ENCODE measurements at regions not wholly inside any gene's neighbourhood (a gene's known extent, or its start where the extent isn't known, plus 50 kb on each side); places are given as distances from the start of the nearest gene placed in this dataset.

DNA sequence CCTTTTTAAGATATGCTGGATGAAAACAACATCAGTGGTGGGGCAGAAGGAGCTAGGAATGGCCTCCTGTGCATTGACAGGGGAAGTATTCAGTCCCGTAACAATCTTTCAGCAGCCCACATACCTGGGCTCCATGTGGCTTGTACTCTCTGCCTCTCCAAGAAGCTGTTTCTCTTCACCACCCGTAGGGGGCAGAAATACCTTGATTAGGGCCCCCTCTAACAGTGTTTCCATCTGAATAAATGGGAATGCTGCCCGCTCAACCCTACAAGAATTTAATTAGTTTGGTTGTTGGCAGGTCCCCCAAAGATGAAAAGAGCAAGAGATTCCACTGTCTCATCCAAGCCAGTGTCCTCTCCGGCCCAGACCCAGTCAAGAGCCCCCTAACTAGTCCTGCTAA, 155.2 kb downstream of the SMIM20 start:
- Mint-ChIP-seq H3K27ac (no peak overlapping the region), H3K27me3 (no peaks in the 10 kb centered on the region), H3K4me3 (no peak overlapping the region), H3K36me3 (no peaks in the 10 kb centered on the region), H3K9me3 (no peaks in the 10 kb centered on the region), H3K4me1 (peaks cover 16% of the 10 kb centered on the region)

DNA sequence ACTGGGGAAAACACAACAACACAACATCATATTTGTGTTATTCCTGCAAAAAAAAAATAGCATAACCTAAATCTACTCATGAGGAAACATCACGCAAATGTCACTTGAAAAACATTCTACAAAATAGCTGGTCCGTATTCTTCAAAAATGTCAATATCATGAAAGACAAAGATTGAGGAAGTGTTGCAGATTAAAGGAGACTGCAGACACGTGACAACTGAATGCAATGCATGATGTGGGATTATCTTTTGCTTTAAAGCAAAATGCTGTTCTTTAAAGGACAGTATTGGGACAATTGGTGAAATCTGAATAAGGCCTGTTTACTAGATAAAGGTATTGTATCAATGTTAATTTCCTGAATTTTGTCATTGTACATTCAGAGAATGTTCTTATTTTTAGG, 157.7 kb downstream of the SMIM20 start:
- Mint-ChIP-seq H3K27me3 (no peaks in the 10 kb centered on the region), H3K27ac (peak overlapping the region; percentile 66), H3K9me3 (peaks cover 11% of the 10 kb centered on the region), H3K36me3 (peaks cover 7% of the 10 kb centered on the region), H3K4me1 (peaks cover 41% of the 10 kb centered on the region), H3K4me3 (no peak overlapping the region)

DNA sequence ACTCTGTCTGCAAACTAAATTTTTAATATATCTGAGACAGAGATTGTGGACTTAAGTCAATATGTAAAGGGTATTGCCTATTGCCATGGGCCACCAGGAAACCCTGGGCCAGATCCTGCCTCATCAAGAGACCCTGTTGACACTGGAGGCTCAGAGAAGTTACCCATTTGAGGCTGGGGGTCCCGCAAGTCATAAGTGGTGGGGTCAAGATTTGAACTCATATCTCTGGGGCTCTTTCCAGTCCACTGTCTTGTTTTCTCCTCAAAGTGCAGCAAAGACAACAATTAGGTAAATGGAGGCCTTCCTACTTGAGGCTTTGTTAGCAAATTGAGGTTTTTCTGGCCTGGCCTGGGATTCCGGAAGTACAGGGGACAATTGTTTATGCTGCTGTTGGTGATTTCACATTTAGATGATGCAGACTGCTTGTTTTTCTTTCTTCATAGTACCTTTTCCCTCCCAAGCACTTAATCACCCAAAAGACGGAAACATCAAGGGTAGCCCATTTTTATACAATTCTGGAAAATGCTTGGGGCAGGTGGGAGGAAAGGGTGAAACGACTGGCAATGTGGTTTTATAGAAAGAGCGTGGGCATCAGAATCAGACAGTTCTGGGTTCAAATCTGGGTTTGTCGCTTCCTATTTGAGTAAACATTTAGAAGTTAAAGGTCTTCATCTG, 160.0 kb downstream of the SMIM20 start:
- Mint-ChIP-seq H3K4me1 (peaks cover 55% of the 10 kb centered on the region), H3K4me3 (peak overlapping the region; percentile 82)

DNA sequence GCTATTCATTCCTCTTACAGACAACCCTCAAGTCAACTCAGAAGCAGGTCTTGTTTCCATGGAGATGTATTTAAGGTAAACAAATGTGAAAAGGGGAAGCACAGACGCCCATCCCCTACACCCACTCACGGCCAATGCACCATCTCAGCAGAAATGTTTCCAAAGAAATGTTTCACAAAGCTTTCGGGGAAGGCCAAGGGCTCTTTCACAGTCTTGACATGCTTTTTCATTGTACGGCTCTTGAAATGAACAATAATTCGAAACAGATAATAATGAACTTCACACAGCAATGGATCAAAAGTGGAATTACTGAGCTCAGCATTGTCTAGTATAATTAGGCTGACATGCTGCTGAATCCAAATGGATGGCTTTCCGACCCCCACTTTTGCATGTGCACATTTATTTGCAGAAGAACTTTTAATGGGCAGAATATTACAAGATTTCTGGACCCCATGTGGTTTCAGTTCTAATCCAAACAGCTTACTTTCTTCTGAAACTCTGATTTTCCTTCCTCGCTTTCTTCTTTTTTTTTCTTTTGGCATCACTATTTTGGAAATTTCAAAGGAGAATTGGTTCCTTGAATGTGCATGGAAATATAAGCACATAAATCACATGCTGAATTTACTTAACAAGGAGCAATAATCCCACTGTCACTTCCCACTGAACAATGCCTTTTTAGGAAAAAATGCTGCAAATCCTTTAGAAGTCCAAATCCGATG, 160.9 kb downstream of the SMIM20 start:
- peak overlapping the region; percentile 99 for H3K27ac Mint-ChIP-seq
- peak overlapping the region; percentile 82 for H3K4me3 Mint-ChIP-seq
- H3K4me1 Mint-ChIP-seq = peaks cover 55% of the 10 kb centered on the region
- no peaks in the 10 kb centered on the region for H3K27me3 Mint-ChIP-seq
- H3K36me3 Mint-ChIP-seq = peaks cover 9% of the 10 kb centered on the region
- peaks cover 13% of the 10 kb centered on the region for H3K9me3 Mint-ChIP-seq

More for the DNA sequence above, 160.0 kb downstream of the SMIM20 start:
- Mint-ChIP-seq H3K27ac (peak overlapping the region; percentile 99), H3K9me3 (peaks cover 13% of the 10 kb centered on the region), H3K27me3 (no peaks in the 10 kb centered on the region), H3K36me3 (peaks cover 9% of the 10 kb centered on the region)

DNA sequence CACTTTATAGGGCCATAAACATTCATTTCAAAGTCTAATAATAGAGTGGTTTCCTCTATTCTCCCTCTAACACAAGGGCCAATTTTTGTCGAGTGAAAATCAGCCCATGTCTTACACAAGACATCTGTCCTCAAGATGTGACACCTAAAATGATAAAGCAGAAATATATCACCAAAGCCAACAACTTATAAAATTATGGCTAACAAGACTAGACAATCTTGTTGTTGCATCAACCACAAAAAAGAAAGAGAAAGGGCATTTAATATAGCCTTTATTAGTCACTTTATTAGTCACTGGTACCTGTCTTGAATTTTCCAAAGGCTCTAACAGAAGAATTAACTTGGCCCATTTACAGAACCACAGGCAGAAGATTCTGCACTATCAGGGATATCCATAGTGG, 161.6 kb downstream of the SMIM20 start:
- peak overlapping the region; percentile 82 for H3K4me3 Mint-ChIP-seq
- peaks cover 9% of the 10 kb centered on the region for H3K36me3 Mint-ChIP-seq
- H3K27ac Mint-ChIP-seq = peak overlapping the region; percentile 99
- H3K9me3 Mint-ChIP-seq = peaks cover 13% of the 10 kb centered on the region
- H3K4me1 Mint-ChIP-seq = peaks cover 61% of the 10 kb centered on the region
- H3K27me3 Mint-ChIP-seq = no peaks in the 10 kb centered on the region

DNA sequence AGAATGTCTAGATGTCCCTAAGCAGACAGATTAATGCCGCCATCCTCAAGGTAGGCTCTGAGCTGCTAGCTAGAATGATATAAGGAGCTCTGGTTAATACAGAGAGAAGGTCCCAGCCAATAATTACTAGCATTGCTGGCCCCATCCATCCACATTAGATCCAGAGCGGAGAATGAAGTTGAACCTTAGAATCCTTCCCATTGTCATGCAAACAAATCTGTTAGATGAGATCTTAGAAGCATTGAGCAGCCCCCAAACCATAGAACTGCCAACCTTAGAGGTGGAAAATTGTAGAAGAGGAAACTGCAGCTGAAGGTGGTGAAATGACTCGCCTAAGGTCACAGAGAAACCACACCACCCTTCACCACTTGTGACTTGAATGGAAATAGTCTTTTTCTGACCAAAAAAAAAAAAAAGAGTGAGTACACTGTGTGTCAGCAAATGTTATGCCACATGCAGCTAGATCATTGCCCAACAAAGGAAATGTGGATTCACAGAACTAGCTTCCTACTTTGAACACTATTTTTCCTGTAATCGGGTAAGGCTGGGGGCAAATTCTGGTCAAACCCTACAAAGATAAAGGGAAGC, 162.1 kb downstream of the SMIM20 start:
- Mint-ChIP-seq H3K36me3 (peaks cover 9% of the 10 kb centered on the region), H3K4me1 (peaks cover 66% of the 10 kb centered on the region), H3K27ac (peak overlapping the region; percentile 99), H3K4me3 (peak overlapping the region; percentile 82), H3K9me3 (peaks cover 13% of the 10 kb centered on the region), H3K27me3 (no peaks in the 10 kb centered on the region)

DNA sequence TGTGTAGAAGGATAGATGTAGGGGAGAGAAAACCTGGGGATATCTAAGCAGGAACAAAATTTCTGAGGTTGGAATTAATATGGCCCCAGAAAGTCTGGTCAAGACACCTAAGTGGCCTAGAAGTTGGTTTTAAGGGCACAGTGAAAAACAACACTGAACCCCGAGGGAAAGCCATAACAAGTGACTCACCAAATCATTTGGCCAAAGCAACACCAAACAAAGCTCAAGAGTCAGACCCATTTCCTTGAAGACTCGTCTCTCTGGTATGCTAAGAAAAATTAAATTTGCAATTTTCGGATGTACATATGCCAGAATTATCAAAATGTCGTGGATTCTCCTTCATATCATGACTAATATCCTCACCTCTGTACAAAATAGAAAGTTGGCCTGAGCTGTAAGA, 162.9 kb downstream of the SMIM20 start:
- H3K36me3 Mint-ChIP-seq = peaks cover 9% of the 10 kb centered on the region
- peaks cover 71% of the 10 kb centered on the region for H3K4me1 Mint-ChIP-seq
- H3K4me3 Mint-ChIP-seq = peak overlapping the region; percentile 82
- peaks cover 13% of the 10 kb centered on the region for H3K9me3 Mint-ChIP-seq
- peak overlapping the region; percentile 99 for H3K27ac Mint-ChIP-seq
- no peaks in the 10 kb centered on the region for H3K27me3 Mint-ChIP-seq

DNA sequence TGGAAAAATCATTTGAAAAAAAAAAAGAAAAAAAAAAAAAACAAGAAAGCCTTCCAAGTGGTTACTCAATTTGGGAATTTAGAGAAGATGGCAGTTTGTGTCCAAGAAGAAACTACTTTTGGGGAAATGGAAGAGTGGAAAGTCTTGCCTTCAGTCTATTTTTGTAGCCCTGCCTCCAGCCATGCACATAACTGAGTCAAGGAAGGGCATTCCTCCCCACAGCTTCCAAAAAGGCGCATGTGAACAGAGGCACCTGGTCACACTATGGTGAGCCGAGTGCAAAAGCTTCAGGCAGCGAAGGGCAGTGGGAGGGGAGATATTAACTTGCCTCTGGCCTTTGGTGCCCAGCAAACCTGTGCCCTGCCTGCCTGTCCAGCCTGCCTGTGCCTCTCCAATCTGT, 163.7 kb downstream of the SMIM20 start:
- H3K27ac Mint-ChIP-seq = peak overlapping the region; percentile 99
- no peaks in the 10 kb centered on the region for H3K27me3 Mint-ChIP-seq
- peaks cover 75% of the 10 kb centered on the region for H3K4me1 Mint-ChIP-seq
- peaks cover 13% of the 10 kb centered on the region for H3K9me3 Mint-ChIP-seq
- H3K4me3 Mint-ChIP-seq = no peak overlapping the region
- peaks cover 9% of the 10 kb centered on the region for H3K36me3 Mint-ChIP-seq

DNA sequence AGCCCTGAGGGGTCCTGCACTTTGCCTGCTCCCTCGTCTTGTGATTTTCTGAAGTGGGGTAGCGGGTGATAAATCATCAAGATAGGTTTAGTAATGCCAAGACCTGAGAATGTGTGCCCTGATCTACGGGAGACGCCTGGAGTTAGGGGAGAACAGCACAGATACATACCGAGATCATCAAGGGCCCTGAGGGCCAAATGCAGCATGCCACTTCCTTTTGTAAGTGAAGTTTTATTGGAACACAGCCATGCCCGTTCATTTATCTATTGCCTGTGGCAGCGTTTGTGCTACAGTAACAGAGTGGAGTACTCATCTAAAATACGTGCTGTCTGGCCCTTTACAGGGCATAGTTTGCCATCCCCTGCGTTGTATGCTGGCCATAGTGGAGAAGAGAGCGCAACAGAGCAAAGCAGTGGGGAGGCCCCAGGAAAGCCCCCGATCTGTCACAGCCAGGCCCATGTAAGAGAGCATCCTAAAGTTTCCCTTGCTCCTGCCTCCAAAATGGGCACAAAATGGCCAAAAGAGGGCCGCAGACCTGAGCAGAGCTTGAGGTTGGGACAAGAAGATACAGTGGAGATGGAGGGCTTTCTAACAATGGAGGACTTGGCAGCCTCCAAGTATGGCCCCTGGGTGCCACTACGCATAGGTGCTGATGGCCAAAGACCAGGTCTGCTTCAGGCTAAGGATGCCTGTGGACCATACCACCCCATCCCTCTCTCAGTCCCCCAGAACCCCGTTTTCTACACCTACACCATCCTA, 167.0 kb downstream of the SMIM20 start:
- Mint-ChIP-seq H3K27ac (peak overlapping the region; percentile 87), H3K27me3 (no peaks in the 10 kb centered on the region), H3K4me1 (peaks cover 60% of the 10 kb centered on the region), H3K36me3 (peaks cover 7% of the 10 kb centered on the region), H3K4me3 (no peak overlapping the region), H3K9me3 (peaks cover 7% of the 10 kb centered on the region)

DNA sequence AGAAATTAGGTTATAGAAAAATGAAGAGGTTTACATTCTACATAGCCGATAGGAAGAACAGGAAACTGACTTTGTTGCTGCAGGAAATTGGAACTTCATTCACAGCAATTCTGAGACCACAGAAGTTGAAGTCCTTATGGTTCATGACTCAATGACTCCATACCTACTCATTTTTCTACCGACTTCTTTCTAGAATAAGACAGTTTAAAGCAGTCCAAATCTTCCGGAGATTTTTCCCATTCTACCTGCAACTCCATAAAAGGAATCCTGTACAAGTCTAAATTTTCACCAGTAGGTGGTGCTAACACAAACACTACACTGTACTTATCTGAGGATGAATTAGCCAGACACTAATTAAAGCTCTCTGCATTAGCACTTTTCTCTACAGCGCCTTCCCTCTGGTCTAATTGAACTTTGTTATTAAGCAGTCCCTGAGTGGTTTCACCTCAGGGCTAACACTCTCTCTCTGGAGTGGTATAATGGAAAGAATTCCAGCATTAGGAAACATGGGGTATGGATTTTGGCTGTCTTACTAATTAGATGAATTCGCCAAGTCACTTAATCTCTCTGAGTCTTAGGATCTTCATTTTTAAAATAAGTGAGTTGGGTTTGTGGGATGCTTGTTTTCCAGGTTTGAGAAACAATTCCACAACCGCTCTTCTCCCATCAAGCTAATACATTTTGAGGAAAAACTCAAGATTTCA, 167.9 kb downstream of the SMIM20 start:
- H3K27me3 Mint-ChIP-seq = no peaks in the 10 kb centered on the region
- peaks cover 2% of the 10 kb centered on the region for H3K36me3 Mint-ChIP-seq
- H3K27ac Mint-ChIP-seq = peak overlapping the region; percentile 87
- H3K4me1 Mint-ChIP-seq = peaks cover 51% of the 10 kb centered on the region
- no peaks in the 10 kb centered on the region for H3K9me3 Mint-ChIP-seq
- H3K4me3 Mint-ChIP-seq = peak overlapping the region; percentile 31

DNA sequence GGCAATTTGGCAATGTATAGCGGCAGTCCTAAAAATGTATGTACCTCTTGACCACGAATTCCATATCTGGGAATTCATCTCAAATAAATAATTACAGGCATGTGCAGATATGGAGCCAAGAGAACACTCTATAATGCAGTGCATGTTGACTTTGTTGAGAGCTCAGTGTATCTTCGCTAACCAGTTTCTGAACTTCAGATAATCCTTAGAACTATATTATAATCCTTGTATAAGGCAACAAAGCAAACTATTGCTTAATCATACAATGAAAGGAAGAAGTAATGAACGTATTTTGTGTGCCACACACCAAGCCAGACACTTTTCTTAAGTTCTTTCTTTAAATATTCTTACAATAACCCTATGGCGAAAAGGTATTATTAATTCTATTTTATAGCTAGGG, 168.5 kb downstream of the SMIM20 start:
- Mint-ChIP-seq H3K36me3 (peaks cover 2% of the 10 kb centered on the region), H3K9me3 (no peaks in the 10 kb centered on the region), H3K4me1 (peaks cover 49% of the 10 kb centered on the region), H3K4me3 (peak overlapping the region; percentile 31), H3K27me3 (no peaks in the 10 kb centered on the region), H3K27ac (peak overlapping the region; percentile 87)

DNA sequence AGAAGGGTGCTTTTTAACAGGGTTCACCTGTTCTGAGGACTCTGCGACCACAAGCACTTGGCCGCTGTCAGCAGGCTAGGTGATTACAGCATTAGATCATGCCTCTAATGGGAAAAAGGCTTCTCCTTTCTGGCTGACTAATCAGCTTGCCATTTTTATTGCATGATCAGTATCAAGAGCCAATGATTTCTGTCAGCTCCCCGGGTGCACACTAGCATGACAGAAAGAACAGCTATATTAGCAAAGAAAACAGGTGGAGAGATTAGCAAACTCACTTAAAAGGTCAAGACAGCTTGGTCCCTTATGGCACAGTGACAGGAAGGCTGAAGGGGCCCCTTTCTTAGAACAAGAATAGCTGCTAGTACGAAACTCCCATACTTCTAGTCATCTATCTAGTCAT, 170.0 kb downstream of the SMIM20 start:
- H3K27ac Mint-ChIP-seq = peak overlapping the region; percentile 64
- H3K27me3 Mint-ChIP-seq = no peaks in the 10 kb centered on the region
- H3K36me3 Mint-ChIP-seq = no peaks in the 10 kb centered on the region
- no peak overlapping the region for H3K4me3 Mint-ChIP-seq
- no peaks in the 10 kb centered on the region for H3K9me3 Mint-ChIP-seq
- peaks cover 55% of the 10 kb centered on the region for H3K4me1 Mint-ChIP-seq

DNA sequence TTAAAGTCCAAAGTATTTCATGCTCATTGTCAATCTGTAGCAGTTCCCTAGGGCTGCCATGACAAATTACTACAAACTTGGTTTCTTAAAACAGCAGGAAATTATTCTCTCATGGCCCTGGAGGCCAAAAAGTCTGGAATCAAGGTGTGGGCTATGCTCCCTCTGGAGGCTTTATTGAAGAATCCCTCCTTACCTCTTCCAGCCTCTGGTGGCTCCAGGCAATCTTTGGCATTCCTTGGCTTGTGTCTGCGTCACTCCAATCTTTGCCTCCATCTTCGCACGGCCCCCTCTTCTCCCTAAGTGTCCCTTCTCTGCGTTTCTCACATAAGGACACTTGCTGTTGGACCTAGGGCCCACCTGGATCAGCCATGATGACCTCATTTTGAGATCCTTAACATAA, 170.4 kb downstream of the SMIM20 start:
- Mint-ChIP-seq H3K27me3 (no peaks in the 10 kb centered on the region), H3K9me3 (no peaks in the 10 kb centered on the region), H3K36me3 (no peaks in the 10 kb centered on the region), H3K4me3 (no peak overlapping the region), H3K4me1 (peaks cover 60% of the 10 kb centered on the region), H3K27ac (no peak overlapping the region)

DNA sequence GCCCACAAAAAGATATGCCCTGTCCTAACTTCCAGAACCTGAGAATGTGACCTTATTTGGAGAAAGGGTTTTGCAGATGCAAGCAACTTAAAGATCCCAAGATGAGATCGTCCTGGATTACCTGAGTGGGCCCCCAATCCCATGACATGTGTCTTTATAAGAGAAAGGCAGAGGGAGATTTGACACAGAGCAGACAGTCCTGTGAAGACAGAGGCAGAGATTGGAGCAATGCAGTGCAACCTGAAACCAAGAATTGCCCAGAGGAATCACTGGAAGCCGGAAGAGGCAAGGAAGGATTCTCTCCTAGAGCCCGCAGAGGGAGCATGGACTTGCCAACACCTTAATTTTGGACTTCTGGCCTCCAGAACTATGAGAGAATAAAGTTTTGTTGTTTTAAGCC, 171.5 kb downstream of the SMIM20 start:
- H3K4me3 Mint-ChIP-seq = no peak overlapping the region
- peaks cover under 1% of the 10 kb centered on the region for H3K36me3 Mint-ChIP-seq
- peaks cover 60% of the 10 kb centered on the region for H3K4me1 Mint-ChIP-seq
- peaks cover 2% of the 10 kb centered on the region for H3K9me3 Mint-ChIP-seq
- H3K27ac Mint-ChIP-seq = no peak overlapping the region
- peaks cover under 1% of the 10 kb centered on the region for H3K27me3 Mint-ChIP-seq

Data from activated naive CD4-positive, alpha-beta T cell treated with anti-CD3 and anti-CD28 coated beads, Interleukin-2, amount 50 U/mL, for 24 hours (primary cell).